GM20000 (cell line): ENCODE measurements at regions not wholly inside any gene's neighbourhood (a gene's known extent, or its start where the extent isn't known, plus 50 kb on each side); places are given as distances from the start of the nearest gene placed in this dataset.

Experiments used
- DNase-seq: peaks from one replicate; pipeline ENCODE4 v3.0.0; 2012; ENCODE audit warnings: low spot score
- CTCF ChIP-seq: IDR thresholded peaks from 2 replicates; pipeline ENCODE4 v1.5.1; 2012; ENCODE audit warnings: mild to moderate bottlenecking, control low read depth; ENCODE audit errors: extremely low read depth, missing control alignments

DNA sequence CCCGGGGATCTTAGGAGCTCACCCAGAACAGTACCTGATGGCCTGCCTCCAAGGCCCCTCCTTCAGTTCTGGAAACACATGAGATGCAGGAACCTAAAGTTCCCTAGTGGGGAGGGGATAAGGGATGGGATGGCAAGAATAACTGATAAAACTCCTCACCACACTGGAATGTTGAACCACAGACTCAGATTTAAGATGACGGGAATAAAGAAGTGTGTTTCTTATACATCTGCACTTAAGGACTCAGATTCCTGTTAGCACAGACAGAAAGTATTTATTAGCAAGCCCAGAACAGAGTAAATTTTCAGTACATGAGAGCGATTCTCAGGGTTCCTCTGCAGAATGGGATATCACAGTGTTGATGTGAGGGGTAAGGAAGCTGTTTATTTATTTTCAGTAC lies 245.2 kb downstream of the TLE3 start:
- no peak for TF ChIP-seq CTCF
- no peak for DNase-seq

GRCh38 chr15:69852916-69853315 lies 244.8 kb downstream of the TLE3 start:
- DNase-seq = no peak
- no peak for TF ChIP-seq CTCF

DNA sequence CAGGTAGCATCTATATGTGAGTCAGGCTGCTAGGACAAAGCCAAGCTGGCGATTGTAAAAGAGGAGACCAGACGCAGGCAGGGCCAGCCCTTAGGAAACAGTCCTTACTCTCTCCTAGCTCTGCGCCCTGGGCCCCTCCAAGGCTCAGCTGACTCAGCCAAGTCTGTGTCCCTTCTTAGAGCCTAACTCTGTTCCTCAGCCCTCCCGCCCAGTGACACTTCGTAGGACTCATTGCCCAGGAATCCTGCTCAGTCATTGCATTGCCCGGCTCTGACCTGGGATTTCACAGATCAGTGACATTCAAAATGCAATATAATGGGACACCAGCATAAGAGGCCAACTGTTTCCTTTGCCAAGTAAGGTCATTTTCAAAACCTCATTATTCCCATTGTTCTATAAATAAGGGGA lies 244.2 kb downstream of the TLE3 start:
- no peak for TF ChIP-seq CTCF
- no peak for DNase-seq

- no peak for DNase-seq
- TF ChIP-seq CTCF = no peak
Observed at GRCh38 chr15:69854001-69854400, 243.7 kb downstream of the TLE3 start.

DNA sequence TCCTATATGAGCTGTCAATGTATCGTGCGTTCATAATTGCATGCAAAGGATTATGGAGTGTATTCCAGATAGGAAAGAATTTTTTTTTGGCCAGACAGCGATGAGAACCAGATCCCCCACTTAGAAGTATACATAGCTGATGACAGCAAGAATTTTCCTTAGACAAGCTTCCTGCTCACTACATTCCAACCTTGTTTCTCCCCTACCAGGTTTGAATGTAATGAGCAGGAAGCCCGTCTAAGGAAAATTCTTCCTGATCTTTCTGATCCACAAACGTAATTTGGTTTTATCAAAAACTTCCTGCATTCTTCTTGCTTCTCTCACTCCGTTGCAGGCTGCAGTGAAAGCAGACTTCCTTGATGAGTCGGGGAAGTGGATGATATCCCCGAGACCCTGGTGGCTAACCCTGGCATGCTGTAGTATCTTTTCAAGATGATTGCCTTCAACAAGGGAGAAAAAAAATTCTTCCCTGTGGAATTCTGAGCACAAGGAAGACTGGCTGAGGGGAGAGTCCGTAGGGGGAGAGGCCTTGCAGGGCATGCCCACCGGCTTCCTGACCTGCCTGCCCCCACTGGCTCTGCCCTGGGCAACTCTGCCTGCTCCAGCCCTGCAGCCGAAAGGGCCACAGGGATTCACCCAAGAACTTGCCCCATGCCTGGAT lies 243.1 kb downstream of the TLE3 start:
- no peak for DNase-seq
- TF ChIP-seq CTCF = no peak

DNA sequence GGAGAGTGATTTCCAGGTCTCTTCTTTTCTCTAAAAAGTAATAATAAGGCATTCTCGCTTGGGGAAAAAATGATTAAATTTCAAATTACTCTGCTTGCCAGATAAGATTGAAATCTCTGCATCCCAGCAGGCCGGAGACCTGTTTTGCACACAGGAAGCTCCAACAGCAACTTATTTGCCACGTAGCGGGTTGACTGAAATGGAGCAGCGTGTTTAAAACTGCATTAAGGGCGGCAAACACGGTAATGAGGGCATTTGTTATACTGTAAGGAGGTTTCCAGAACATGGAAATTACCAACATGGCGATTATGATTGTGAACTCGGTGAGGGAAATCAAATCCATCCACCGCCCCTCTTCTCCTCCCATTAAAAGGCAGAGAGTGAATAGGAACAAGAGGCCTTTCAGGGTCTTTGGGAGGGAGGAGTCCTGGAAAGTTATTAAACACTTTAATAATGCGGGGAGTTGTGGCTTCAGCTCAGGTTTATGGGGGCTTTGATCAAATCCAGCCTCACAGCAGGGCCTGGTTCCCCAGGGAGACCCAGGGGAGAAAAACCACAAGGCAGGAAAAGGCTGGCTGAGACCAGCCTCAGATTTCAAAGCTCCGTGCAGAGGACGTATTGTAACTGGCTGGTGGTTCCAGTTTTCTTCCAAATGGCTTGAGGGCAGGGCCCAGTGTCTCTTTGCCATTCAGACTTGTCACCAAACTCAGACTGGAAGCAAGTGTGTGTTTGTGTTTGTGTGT lies 242.3 kb downstream of the TLE3 start:
- no peak for DNase-seq
- TF ChIP-seq CTCF = no peak

DNA sequence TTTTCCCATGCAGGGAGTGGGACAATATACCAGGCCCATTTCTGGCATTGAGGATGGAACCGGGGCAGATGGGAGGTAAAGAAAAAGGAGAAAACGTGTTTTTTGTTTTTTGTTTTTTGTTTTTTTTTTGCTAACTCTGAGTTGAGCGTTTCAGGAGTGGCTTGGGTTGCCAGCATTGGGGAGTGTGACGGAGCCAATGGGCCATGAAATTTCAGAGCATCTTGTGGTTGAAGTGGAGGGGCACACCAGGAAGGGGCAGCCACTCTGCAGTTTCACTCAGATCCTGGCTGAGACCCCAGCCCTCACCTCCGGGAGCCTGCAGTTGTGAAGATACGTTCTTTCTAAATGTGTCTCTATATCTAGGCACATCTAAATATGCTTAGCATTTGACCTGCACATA lies 240.5 kb downstream of the TLE3 start:
- DNase-seq = no peak
- no peak for TF ChIP-seq CTCF
